Esophagus mucosa (tissue), 1 donor: ENCODE measurements at regions not wholly inside any gene's neighbourhood (a gene's known extent, or its start where the extent isn't known, plus 50 kb on each side); places are given as distances from the start of the nearest gene placed in this dataset.
A peak's percentile ranks its signal among the peaks of the same experiment; 100 is the strongest.

Experiments used
- ATAC-seq: fragments of 200-7000 bp; cut with Tn5 transposase; one replicate; pipeline ENCODE4 v1.9.1; 2020
- donor health status: DM: yes; HTN: yes; CAD: no.

DNA sequence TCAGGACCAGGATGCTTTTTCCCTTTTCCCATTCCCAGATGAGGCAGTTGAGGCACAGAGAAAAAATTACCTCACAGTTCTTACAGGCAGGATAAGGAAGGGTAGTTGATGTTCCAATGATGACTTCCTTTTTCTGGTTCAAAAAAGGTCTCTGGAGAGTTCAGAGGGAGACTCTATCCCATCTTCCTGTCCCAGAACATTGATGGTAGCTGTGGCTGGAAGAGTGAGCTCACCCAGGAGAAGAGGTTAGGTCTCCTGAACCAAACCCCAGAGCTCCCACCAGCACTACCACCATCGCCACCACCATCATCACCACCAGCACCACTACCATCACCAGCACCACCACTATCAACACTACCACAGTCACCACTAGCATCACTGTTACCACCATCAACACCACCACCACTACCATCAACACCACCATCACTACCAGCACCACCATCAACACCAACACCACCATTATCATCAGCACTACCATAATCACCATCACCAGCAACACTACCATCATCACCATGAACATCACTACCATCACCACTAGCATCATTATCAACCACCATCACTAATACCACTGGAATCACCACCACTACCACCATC lies 105.5 kb upstream of the RUNX3 start:
- ATAC-seq: no peak

DNA sequence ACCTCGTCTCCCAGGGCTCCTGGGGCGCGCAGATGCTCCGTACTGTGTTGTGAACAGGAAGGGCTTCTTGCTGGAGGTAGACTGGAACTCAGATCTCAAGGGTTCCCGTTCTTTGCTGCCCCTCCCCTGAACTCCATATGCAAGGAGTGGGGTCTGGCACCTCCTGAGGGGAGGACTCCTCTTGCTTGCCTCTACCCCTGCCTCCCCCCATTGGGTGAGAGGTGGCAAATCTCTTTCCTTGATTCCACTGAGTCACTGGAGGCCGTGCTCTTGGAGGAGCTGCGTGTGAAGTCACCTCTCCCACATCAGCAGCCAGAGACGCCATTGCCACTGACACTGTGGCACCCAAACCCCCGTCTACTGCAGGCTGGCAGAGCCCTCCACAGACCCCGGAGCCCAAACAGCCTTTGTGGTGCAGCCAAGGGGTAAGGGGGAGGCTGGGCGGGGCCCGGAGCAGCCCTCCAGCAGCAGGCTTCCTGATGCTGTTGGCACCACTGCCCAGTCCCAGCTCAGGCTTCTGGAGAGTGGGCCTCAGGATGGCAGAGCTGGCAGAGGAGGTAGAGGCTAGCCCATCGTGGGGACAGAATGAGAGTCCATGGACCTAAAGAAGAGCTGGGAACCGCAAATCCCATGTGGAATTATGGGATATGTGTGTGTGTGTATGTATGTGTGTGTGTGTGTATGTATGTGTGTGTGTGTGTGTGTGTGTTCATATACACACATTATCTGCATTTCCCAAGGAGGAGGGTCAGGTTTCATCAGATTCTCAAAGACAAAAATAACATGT lies 104.9 kb upstream of the RUNX3 start:
- ATAC-seq: no peak

DNA sequence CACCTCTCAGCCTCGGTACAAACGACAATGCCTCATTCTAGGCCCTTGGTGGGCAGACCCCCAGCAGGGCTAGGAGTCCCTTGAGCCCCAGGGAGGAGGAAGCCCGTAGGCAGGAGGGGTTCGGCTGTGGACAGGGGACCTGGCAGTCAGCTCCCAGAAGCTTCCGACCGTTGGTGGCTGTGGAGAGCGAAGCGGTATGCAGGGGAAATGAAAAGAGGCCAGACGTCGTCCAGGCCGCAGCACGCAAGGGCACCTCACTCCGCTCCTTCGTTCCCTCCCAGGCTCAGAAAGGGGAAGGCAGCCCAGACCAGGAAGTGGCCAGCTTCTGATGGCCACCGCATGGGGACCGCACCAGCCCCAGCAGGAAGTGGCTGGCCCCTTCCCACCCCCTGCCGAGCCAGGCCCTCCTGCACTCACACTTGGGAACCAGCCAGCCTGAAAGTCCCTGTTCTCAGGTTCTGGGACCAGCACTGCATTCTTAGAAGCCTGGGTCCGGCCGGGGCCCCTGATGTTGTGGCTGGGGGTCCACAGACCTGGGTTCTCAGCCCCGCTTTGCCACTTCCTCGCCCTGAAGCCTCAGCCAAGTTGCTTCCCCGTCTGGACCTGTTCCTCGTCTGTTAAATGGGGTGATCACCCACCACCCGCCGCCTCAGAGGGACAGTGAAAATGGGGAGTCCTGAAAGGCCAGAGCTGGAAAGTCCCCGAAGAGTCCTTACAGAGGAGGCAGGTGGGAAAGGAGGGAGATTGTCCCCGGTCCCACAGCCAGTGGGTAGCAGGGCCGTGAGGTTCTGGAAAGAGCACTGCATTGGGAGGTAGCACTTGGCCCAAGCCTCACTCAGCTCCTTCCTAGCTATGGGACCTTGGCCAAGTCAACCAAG lies 104.0 kb upstream of the RUNX3 start:
- ATAC-seq: peak; percentile 5

GRCh38 chr1:25033030-25033827 lies 103.2 kb upstream of the RUNX3 start:
- ATAC-seq: no peak

- ATAC-seq: peak; percentile 56
Measured at GRCh38 chr1:25031966-25032667, 102.0 kb upstream of the RUNX3 start.

DNA sequence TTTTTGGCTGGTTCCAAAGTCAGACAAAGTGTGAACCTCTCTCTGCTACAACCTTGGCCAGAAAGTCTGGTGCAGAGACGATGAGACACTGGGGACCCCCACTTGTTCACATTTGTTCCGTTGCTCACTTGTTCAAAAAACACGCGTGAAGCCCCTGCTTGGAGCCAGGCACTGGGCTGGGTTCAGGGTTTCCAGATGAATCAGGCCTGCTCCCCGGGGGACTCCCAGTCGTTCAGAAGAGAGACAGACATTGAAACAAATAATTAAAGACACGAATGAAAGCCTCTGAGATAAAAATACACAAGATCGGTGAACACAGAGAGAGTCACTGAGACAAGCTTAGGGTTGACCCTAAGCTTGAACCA lies 101.5 kb upstream of the RUNX3 start:
- ATAC-seq: no peak

- ATAC-seq: peak; percentile 68
Measured at GRCh38 chr1:25030674-25031589, 100.9 kb upstream of the RUNX3 start.

- no peak for ATAC-seq
Measured at GRCh38 chr1:25030012-25030411, 99.9 kb upstream of the RUNX3 start.

DNA sequence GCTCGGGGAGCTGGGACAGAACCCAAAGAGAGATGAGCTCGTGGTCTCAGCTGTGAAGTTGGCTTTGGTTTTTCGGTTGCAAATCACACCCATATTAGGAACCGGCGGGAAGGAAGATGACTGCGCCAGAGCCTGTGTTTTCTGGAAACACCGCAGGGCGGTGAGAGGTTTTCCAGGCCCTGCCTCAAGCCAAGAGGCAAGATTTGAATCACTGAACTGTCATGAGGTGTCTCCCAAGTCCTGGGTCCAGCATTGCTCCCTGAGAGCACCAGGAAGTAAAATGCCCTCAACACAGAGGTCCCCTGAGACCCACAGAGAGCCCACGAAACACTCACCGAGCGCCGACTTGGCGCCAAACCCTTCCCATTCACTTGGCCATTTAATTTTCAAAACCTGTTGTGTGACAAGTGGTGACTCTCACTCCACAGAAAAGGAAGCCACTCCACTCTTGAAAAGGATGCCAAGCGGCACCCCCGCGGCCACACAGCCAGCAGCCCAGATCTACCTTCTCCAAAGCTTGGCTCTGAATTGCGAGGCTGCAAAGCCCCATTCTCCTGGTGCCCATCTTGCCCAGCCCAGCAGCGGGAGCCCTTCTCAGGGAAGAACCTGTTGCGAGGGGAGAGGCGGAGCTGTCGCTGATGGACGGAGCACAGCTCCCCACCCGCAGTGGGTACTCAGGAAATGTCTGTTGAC lies 99.0 kb upstream of the RUNX3 start:
- ATAC-seq: no peak

- no peak for ATAC-seq
Measured at GRCh38 chr1:25028587-25028906, 98.5 kb upstream of the RUNX3 start.

DNA sequence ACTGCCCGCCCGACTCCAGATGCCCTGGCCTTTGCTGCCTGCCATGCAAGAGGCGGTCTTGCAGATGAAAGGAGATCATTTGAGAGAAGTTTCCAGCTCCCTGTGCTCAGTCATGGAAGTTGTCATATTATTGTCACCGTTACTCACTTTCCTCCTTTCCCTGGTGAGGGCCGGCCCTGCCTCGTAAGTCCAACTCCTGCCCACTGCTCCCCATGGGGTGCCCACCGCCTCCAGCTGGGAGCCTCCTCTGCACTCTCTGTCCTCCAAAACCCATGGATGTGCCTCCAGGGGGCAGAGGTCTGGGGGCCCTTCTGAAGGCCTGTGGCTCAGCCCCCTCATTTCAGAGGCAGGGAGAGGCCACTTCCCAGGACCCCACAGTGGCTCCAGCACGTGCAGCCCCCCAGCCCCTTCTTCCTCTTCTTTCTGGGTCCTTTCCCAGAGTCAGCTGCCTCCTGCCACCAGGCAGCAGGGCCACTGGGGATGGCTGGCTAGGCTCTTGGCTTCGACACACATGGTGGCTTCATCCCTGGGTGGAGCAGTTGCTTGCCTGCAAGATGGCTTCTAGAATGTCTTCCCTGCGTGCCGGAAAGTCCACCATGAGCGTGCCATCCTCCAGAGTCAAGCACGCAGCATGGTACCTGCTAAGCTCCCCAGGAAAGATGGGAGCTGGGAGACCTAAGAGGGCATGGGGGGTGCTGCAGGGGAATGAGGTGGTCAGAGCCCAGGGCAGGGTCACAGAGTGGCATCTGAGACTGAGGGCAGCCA lies 97.9 kb upstream of the RUNX3 start:
- no peak for ATAC-seq

GRCh38 chr1:25026730-25027450 lies 96.8 kb upstream of the RUNX3 start:
- no peak for ATAC-seq

GRCh38 chr1:25026304-25026703 lies 96.2 kb upstream of the RUNX3 start:
- ATAC-seq: no peak

DNA sequence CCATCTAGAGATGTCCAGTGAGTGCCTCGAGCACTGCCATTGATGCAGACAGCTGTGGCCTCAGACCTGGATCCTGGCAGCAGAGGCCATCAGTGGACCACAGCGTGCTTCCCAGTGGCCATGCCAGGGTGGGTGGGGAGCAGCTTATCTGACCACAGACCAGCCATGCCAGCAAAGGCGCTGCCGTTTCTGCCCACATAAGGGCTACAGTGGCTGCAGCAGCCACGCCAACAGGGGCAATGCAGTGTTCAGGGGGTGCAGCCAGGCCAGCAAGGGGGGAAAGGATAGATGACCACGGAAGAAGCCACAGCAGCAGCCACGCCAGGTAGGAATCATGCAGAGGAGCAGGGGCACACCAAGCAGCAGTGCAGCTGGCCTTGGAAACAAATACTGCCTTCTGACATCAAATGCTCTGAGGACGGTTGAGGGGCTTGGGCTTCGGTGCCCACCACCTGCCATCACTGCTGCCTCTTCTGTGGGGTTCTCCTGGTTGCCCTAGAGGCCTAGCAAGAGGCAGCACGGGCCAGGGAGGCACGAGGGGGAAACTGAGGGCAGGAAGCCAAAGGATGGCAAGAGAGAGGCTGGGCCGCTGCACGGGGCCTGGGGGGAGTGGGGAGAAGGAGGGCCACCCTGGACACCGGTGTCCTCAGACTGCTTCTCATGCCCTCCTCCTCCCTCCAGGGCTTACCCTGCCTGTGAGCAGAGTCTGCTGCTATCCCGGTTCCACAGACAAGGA lies 94.7 kb upstream of the RUNX3 start:
- no peak for ATAC-seq

GRCh38 chr1:25023826-25024225 lies 93.8 kb upstream of the RUNX3 start:
- no peak for ATAC-seq

GRCh38 chr1:25023190-25023578 lies 93.1 kb upstream of the RUNX3 start:
- ATAC-seq: no peak

DNA sequence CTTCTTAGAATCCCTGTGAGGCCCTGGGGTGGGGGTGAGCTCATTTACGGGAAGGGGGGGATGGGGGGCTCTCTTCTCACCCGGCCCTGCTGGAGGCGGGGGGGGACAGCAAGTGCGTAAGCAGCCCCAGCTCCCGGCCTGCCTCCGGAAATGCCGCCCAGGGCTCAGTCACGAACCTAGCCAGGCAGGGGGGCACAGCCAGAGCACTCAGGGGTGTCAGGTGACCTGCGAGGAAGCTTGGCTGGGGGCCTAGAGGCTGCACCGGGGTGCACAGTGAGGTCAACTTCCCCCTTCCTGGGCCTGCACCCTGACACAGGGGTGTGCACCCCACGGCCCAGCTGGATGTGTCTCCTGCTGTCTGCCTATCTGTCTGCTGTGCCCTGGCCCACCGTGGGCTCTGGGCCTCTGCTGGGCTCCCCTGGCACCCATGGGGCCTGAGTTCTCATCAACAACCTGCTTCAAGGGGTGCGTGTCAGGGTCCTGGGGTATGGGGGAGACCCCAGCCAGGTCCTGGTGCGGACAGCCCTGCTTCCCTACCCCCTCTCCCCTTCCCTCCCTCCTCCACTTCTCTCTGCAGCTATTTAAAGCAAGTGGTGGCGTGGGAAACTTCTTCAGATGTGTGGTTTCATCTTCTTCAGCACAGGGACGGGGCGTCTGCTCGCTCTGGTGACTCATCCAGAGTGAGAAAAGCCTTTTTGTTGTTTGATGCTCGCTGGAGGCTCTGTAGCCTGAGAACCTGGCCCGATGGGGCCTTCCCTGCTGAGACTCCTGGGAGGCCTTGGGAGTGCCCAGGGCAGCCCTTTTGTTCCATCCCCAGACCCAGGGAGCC lies 92.5 kb upstream of the RUNX3 start:
- ATAC-seq: peak; percentile 79
